ENCODE measurements at regions not wholly inside any gene's neighbourhood (a gene's known extent, or its start where the extent isn't known, plus 50 kb on each side); places are given as distances from the start of the nearest gene placed in this dataset.
A peak's percentile ranks its signal among the peaks of the same experiment; 100 is the strongest.

GRCh38 chrX:69101683-69102251 lies 63.5 kb downstream of the PJA1 start:
- DNase-seq (ENCODE audit: low spot score): no peak
- no peak overlapping the region for H2BK5ac ChIP-seq (ENCODE audit: low read length)
- no peaks in the 10 kb centered on the region for H3K27me3 ChIP-seq (ENCODE audit: control insufficient read depth in 3 of 3, insufficient read depth in 3 of 3, low read depth in 1 of 3, low read length in 3 of 3)
- H3K27ac ChIP-seq (replicated peaks; ENCODE audit: low read length): no peak overlapping the region
- H3K18ac ChIP-seq (ENCODE audit: low read length): no peak overlapping the region
- no peak overlapping the region for H3K4me3 ChIP-seq (ENCODE audit: low read length in 2 of 2)
- no peaks in the 10 kb centered on the region for H3K79me1 ChIP-seq (ENCODE audit: low read depth, low read length)
- no peak overlapping the region for H2AK5ac ChIP-seq (ENCODE audit: low read depth, low read length)
- H3K9me3 ChIP-seq (replicated peaks in 1 of 2; ENCODE audit: control insufficient read depth in 2 of 2, insufficient read depth in 1 of 2, low read depth in 1 of 2, low read length in 2 of 2): no peaks in the 10 kb centered on the region
- H3K14ac ChIP-seq (ENCODE audit: low read length): no peak overlapping the region
- peak overlapping the region; percentile 19 for H2AFZ ChIP-seq (ENCODE audit: low read length)
- no peak overlapping the region for H3K4ac ChIP-seq (ENCODE audit: low read length)
- no peak overlapping the region for H3K9ac ChIP-seq (ENCODE audit: low read depth, low read length, poor library complexity)
- H4K8ac ChIP-seq (ENCODE audit: low read depth, low read length): no peak overlapping the region
- H2BK12ac ChIP-seq (ENCODE audit: low read length): no peak overlapping the region
- H3K36me3 ChIP-seq (replicated peaks in 1 of 2; ENCODE audit: control insufficient read depth in 2 of 2, insufficient read depth in 2 of 2, low read length in 2 of 2): no peaks in the 10 kb centered on the region
- no peak overlapping the region for H2BK120ac ChIP-seq (ENCODE audit: low read depth, low read length)
- peaks cover 3 to 7% of the 10 kb centered on the region in 2 donors for H3K4me1 ChIP-seq (ENCODE audit: control insufficient read depth in 2 of 2, insufficient read depth in 1 of 2, low read depth in 1 of 2, low read length in 2 of 2)
- no peak overlapping the region for H4K91ac ChIP-seq (ENCODE audit: low read depth, low read length, poor library complexity)
- no peak overlapping the region for H3K4me2 ChIP-seq (ENCODE audit: insufficient read depth, low read length, poor library complexity, severe bottlenecking)
- no peak overlapping the region for H2BK15ac ChIP-seq (ENCODE audit: low read length)
- WGBS, 2 donors (ENCODE audit: extremely low coverage in 2 of 2, insufficient read length in 2 of 2, insufficient replicate concordance in 1 of 2): no CpG with 5 or more reads among the region's 7 CpGs
- no peak overlapping the region for H3K23ac ChIP-seq (ENCODE audit: low read depth, low read length, poor library complexity)

GRCh38 chrX:69100478-69100877 lies 64.8 kb downstream of the PJA1 start:
- no peak overlapping the region for H2BK15ac ChIP-seq (ENCODE audit: low read length)
- H3K18ac ChIP-seq (ENCODE audit: low read length): no peak overlapping the region
- H2AFZ ChIP-seq (ENCODE audit: low read length): no peak overlapping the region
- no peaks in the 10 kb centered on the region for H3K79me1 ChIP-seq (ENCODE audit: low read depth, low read length)
- H2BK5ac ChIP-seq (ENCODE audit: low read length): no peak overlapping the region
- H3K4me1 ChIP-seq (ENCODE audit: control insufficient read depth in 2 of 2, insufficient read depth in 1 of 2, low read depth in 1 of 2, low read length in 2 of 2): peaks cover 3 to 6% of the 10 kb centered on the region in 2 donors
- H3K14ac ChIP-seq (ENCODE audit: low read length): no peak overlapping the region
- no peaks in the 10 kb centered on the region for H3K27me3 ChIP-seq (ENCODE audit: control insufficient read depth in 3 of 3, insufficient read depth in 3 of 3, low read depth in 1 of 3, low read length in 3 of 3)
- no peak overlapping the region for H2AK5ac ChIP-seq (ENCODE audit: low read depth, low read length)
- WGBS, 2 donors (ENCODE audit: extremely low coverage in 2 of 2, insufficient read length in 2 of 2, insufficient replicate concordance in 1 of 2): no CpG with 5 or more reads among the region's 4 CpGs
- H3K9ac ChIP-seq (ENCODE audit: low read depth, low read length, poor library complexity): no peak overlapping the region
- no peak overlapping the region for H3K4me3 ChIP-seq (ENCODE audit: low read length in 2 of 2)
- H3K36me3 ChIP-seq (replicated peaks in 1 of 2; ENCODE audit: control insufficient read depth in 2 of 2, insufficient read depth in 2 of 2, low read length in 2 of 2): no peaks in the 10 kb centered on the region
- H3K9me3 ChIP-seq (replicated peaks in 1 of 2; ENCODE audit: control insufficient read depth in 2 of 2, insufficient read depth in 1 of 2, low read depth in 1 of 2, low read length in 2 of 2): no peaks in the 10 kb centered on the region
- H4K91ac ChIP-seq (ENCODE audit: low read depth, low read length, poor library complexity): no peak overlapping the region
- no peak for DNase-seq (ENCODE audit: low spot score)
- no peak overlapping the region for H3K23ac ChIP-seq (ENCODE audit: low read depth, low read length, poor library complexity)
- no peak overlapping the region for H4K8ac ChIP-seq (ENCODE audit: low read depth, low read length)
- no peak overlapping the region for H3K4ac ChIP-seq (ENCODE audit: low read length)
- H3K27ac ChIP-seq (replicated peaks; ENCODE audit: low read length): no peak overlapping the region
- H2BK120ac ChIP-seq (ENCODE audit: low read depth, low read length): no peak overlapping the region
- H3K4me2 ChIP-seq (ENCODE audit: insufficient read depth, low read length, poor library complexity, severe bottlenecking): no peak overlapping the region
- H2BK12ac ChIP-seq (ENCODE audit: low read length): no peak overlapping the region

GRCh38 chrX:69097451-69098236 lies 67.6 kb downstream of the PJA1 start:
- peak overlapping the region; percentile 57 for H3K18ac ChIP-seq (ENCODE audit: low read length)
- WGBS, 2 donors (ENCODE audit: extremely low coverage in 2 of 2, insufficient read length in 2 of 2, insufficient replicate concordance in 1 of 2): no CpG with 5 or more reads among the region's 14 CpGs
- no peaks in the 10 kb centered on the region for H3K79me1 ChIP-seq (ENCODE audit: low read depth, low read length)
- no peak overlapping the region for H2BK15ac ChIP-seq (ENCODE audit: low read length)
- H4K8ac ChIP-seq (ENCODE audit: low read depth, low read length): no peak overlapping the region
- no peak overlapping the region for H3K4me2 ChIP-seq (ENCODE audit: insufficient read depth, low read length, poor library complexity, severe bottlenecking)
- H3K27ac ChIP-seq (replicated peaks; ENCODE audit: low read length): no peak overlapping the region
- H3K27me3 ChIP-seq (ENCODE audit: control insufficient read depth in 3 of 3, insufficient read depth in 3 of 3, low read depth in 1 of 3, low read length in 3 of 3): no peaks in the 10 kb centered on the region
- H3K4me1 ChIP-seq (ENCODE audit: control insufficient read depth in 2 of 2, insufficient read depth in 1 of 2, low read depth in 1 of 2, low read length in 2 of 2): peaks cover 3 to 8% of the 10 kb centered on the region in 2 donors
- no peak overlapping the region for H2BK120ac ChIP-seq (ENCODE audit: low read depth, low read length)
- no peak overlapping the region for H2BK5ac ChIP-seq (ENCODE audit: low read length)
- no peak overlapping the region for H2BK12ac ChIP-seq (ENCODE audit: low read length)
- H3K4ac ChIP-seq (ENCODE audit: low read length): no peak overlapping the region
- H3K14ac ChIP-seq (ENCODE audit: low read length): no peak overlapping the region
- H3K9ac ChIP-seq (ENCODE audit: low read depth, low read length, poor library complexity): no peak overlapping the region
- no peak overlapping the region for H4K91ac ChIP-seq (ENCODE audit: low read depth, low read length, poor library complexity)
- H3K4me3 ChIP-seq (ENCODE audit: low read length in 2 of 2): no peak overlapping the region
- H2AK5ac ChIP-seq (ENCODE audit: low read depth, low read length): no peak overlapping the region
- DNase-seq (ENCODE audit: low spot score): no peak
- H2AFZ ChIP-seq (ENCODE audit: low read length): no peak overlapping the region
- no peak overlapping the region for H3K23ac ChIP-seq (ENCODE audit: low read depth, low read length, poor library complexity)
- H3K36me3 ChIP-seq (replicated peaks in 1 of 2; ENCODE audit: control insufficient read depth in 2 of 2, insufficient read depth in 2 of 2, low read length in 2 of 2): no peaks in the 10 kb centered on the region
- H3K9me3 ChIP-seq (replicated peaks in 1 of 2; ENCODE audit: control insufficient read depth in 2 of 2, insufficient read depth in 1 of 2, low read depth in 1 of 2, low read length in 2 of 2): no peaks in the 10 kb centered on the region

GRCh38 chrX:69096963-69097362 lies 68.3 kb downstream of the PJA1 start:
- Histone ChIP-seq H3K4me3 (ENCODE audit: low read length in 2 of 2) (no peak overlapping the region), H3K79me1 (ENCODE audit: low read depth, low read length) (no peaks in the 10 kb centered on the region), H3K36me3 (replicated peaks in 1 of 2; ENCODE audit: control insufficient read depth in 2 of 2, insufficient read depth in 2 of 2, low read length in 2 of 2) (no peaks in the 10 kb centered on the region), H2AFZ (ENCODE audit: low read length) (no peak overlapping the region), H2AK5ac (ENCODE audit: low read depth, low read length) (no peak overlapping the region), H3K14ac (ENCODE audit: low read length) (no peak overlapping the region), H3K4ac (ENCODE audit: low read length) (no peak overlapping the region), H3K18ac (ENCODE audit: low read length) (peak overlapping the region; percentile 57), H3K4me1 (ENCODE audit: control insufficient read depth in 2 of 2, insufficient read depth in 1 of 2, low read depth in 1 of 2, low read length in 2 of 2) (peaks cover 2 to 8% of the 10 kb centered on the region in 2 donors), H4K8ac (ENCODE audit: low read depth, low read length) (no peak overlapping the region), H2BK12ac (ENCODE audit: low read length) (no peak overlapping the region), H4K91ac (ENCODE audit: low read depth, low read length, poor library complexity) (no peak overlapping the region), H3K27me3 (ENCODE audit: control insufficient read depth in 3 of 3, insufficient read depth in 3 of 3, low read depth in 1 of 3, low read length in 3 of 3) (peaks cover 0 to 4% (median 0%) of the 10 kb centered on the region in 3 experiments), H3K23ac (ENCODE audit: low read depth, low read length, poor library complexity) (no peak overlapping the region), H3K9ac (ENCODE audit: low read depth, low read length, poor library complexity) (no peak overlapping the region), H3K4me2 (ENCODE audit: insufficient read depth, low read length, poor library complexity, severe bottlenecking) (no peak overlapping the region), H2BK15ac (ENCODE audit: low read length) (no peak overlapping the region), H2BK120ac (ENCODE audit: low read depth, low read length) (no peak overlapping the region), H3K9me3 (replicated peaks in 1 of 2; ENCODE audit: control insufficient read depth in 2 of 2, insufficient read depth in 1 of 2, low read depth in 1 of 2, low read length in 2 of 2) (no peaks in the 10 kb centered on the region), H3K27ac (replicated peaks; ENCODE audit: low read length) (no peak overlapping the region), H2BK5ac (ENCODE audit: low read length) (no peak overlapping the region)
- DNase-seq (ENCODE audit: low spot score): no peak
- no CpG with 5 or more reads among the region's 7 CpGs for WGBS, 2 donors (ENCODE audit: extremely low coverage in 2 of 2, insufficient read length in 2 of 2, insufficient replicate concordance in 1 of 2)

All from neuronal stem cell (in vitro differentiated cells).